Adrenal gland (tissue), 5 donors: ENCODE measurements at regions not wholly inside any gene's neighbourhood (a gene's known extent, or its start where the extent isn't known, plus 50 kb on each side); places are given as distances from the start of the nearest gene placed in this dataset.

Experiments
- POLR2A ChIP-seq, 2 donors: fragments of 450-650 bp; IDR thresholded peaks; one replicate each; pipeline ENCODE4 v1.6.1; 2017; ENCODE audit warnings: antibody characterized with exemption in 2 of 2, mild to moderate bottlenecking in 2 of 2, moderate library complexity in 1 of 2
- TF ChIP-seq, protein P1 (sequence below), 6 experiments: fragments of 450-650 bp in 4 of 6; fragments of 200-600 bp in 2 of 6; sonication (generic) in 1 of 6; IDR thresholded peaks; 1 replicate in 5 of 6; 2 replicates in 1 of 6; pipeline versions ENCODE4 v1.5.1 to v1.8.0; 2016 to 2021; ENCODE audit warnings: antibody characterized with exemption in 6 of 6, mild to moderate bottlenecking in 2 of 6, moderate library complexity in 1 of 6
- donor health status: DM: no; HTN: no; CAD: no.

DNA sequence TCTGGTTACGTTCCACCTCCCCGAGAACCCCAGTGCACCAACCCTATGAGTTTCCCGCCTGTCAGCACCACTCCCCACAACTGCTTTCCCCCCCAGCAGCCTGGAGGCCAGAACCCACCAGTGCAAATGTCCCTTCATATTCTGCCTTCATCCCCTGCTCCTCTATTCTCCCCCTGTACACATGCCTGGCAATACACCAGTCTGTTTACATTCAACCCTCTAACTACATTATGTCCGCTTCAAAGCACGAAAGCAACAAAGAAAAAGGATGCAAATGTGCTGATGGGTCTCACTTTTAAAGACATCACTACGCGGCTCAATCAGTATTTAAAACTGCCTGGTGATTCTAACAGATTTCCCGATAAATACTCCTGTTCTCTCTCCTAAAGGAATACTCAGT, 126.7 kb upstream of the SORBS2 start:
- TF ChIP-seq, protein P1, sequence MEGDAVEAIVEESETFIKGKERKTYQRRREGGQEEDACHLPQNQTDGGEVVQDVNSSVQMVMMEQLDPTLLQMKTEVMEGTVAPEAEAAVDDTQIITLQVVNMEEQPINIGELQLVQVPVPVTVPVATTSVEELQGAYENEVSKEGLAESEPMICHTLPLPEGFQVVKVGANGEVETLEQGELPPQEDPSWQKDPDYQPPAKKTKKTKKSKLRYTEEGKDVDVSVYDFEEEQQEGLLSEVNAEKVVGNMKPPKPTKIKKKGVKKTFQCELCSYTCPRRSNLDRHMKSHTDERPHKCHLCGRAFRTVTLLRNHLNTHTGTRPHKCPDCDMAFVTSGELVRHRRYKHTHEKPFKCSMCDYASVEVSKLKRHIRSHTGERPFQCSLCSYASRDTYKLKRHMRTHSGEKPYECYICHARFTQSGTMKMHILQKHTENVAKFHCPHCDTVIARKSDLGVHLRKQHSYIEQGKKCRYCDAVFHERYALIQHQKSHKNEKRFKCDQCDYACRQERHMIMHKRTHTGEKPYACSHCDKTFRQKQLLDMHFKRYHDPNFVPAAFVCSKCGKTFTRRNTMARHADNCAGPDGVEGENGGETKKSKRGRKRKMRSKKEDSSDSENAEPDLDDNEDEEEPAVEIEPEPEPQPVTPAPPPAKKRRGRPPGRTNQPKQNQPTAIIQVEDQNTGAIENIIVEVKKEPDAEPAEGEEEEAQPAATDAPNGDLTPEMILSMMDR (IDR thresholded peaks at IDR 0.05): no peak
- TF ChIP-seq POLR2A (IDR thresholded peaks at IDR 0.05): no peak
